HFF-Myc (cell line): ENCODE measurements at regions not wholly inside any gene's neighbourhood (a gene's known extent, or its start where the extent isn't known, plus 50 kb on each side); places are given as distances from the start of the nearest gene placed in this dataset.
A peak's percentile ranks its signal among the peaks of the same experiment; 100 is the strongest.
"Not testable (repeated sequence)": the region's sequence is repeated elsewhere in the genome, so short reads cannot be mapped to it uniquely, and the experiment has no call there.

Experiments used
- DNase-seq: peaks from one replicate; pipeline ENCODE4 v3.0.0-alpha.2; 2011; ENCODE audit warnings: low read depth; ENCODE audit errors: extremely low read depth
- H3K4me3 ChIP-seq: replicated peaks from 2 replicates; pipeline ENCODE4 v1.5.1; 2011; ENCODE audit warnings: low read depth, mild to moderate bottlenecking, control low read depth, low read length
- CTCF ChIP-seq: IDR thresholded peaks from 2 replicates; pipeline ENCODE4 v1.5.1; 2012; ENCODE audit warnings: mild to moderate bottlenecking, low read depth, low read length, control low read depth; ENCODE audit errors: missing control alignments

GRCh38 chr5:96548905-96549304 is 113.3 kb upstream of the CAST start:
- no peak for TF ChIP-seq CTCF
- no peak overlapping the region for H3K4me3 ChIP-seq
- no peak for DNase-seq

- not testable (repeated sequence) for H3K4me3 ChIP-seq, DNase-seq
Measured at GRCh38 chr5:96560857-96561256, 101.3 kb upstream of the CAST start.

- no peak for DNase-seq
- TF ChIP-seq CTCF: no peak
- H3K4me3 ChIP-seq: no peak overlapping the region
Measured at GRCh38 chr5:96562614-96563013, 99.6 kb upstream of the CAST start.

- no peak for TF ChIP-seq CTCF
- no peak for DNase-seq
Measured at GRCh38 chr5:96563816-96564215, 98.4 kb upstream of the CAST start.

GRCh38 chr5:96565582-96566265 is 96.5 kb upstream of the CAST start:
- DNase-seq: peak; percentile 45
- no peak for TF ChIP-seq CTCF
- H3K4me3 ChIP-seq: no peak overlapping the region

More at GRCh38 chr5:96563816-96564215, 98.4 kb upstream of the CAST start:
- H3K4me3 ChIP-seq: no peak overlapping the region

- no peak for DNase-seq
- no peak for TF ChIP-seq CTCF
- no peak overlapping the region for H3K4me3 ChIP-seq
Measured at GRCh38 chr5:96566833-96567587, 95.2 kb upstream of the CAST start.

- no peak overlapping the region for H3K4me3 ChIP-seq
- TF ChIP-seq CTCF: no peak
- DNase-seq: no peak
Measured at GRCh38 chr5:96569332-96569731, 92.8 kb upstream of the CAST start.
